ENCODE measurements at regions not wholly inside any gene's neighbourhood (a gene's known extent, or its start where the extent isn't known, plus 50 kb on each side); places are given as distances from the start of the nearest gene placed in this dataset.

DNA sequence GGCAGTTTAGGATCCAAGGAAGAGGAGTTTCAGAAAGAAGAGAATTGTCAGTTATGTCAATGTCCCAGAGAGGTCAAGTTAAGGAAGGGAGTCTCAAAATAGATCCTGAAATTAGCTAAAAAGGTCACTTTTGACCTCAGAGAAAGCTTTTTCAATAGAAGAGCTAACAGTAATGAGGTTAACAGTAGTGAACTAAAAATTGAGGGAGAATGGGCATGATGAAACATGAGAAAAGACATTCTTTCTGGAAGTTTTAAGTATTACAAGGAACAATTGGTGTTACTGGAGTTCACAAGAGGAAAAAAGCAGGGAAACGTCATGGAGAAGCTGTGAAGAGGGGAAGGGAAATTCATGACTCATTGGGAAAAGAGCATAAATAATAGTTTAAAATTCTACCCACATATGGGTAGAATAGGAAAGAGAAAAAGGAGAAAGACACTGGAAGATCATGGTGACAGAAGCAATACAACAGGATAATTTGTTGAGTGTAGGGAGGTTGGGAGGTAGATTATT lies 381.2 kb upstream of the FAR2 start:
- TF ChIP-seq CTCF (IDR thresholded peaks at IDR 0.05) (no peak), POLR2A (IDR thresholded peaks at IDR 0.05) (no peak), POLR2AphosphoS5 (IDR thresholded peaks at IDR 0.05) (no peak)
